ENCODE measurements at regions not wholly inside any gene's neighbourhood (a gene's known extent, or its start where the extent isn't known, plus 50 kb on each side); places are given as distances from the start of the nearest gene placed in this dataset.

GRCh38 chr10:89959433-89960110, 258.2 kb downstream of the KIF20B start (continued):
- TF ChIP-seq ZBTB33 (IDR thresholded peaks at IDR 0.05) (no peak), ATF3 (IDR thresholded peaks at IDR 0.05) (no peak), TAF1 (conservative IDR thresholded peaks at IDR 0.05) (no peak), SP1 (IDR thresholded peaks at IDR 0.05) (no peak), JUND (IDR thresholded peaks at IDR 0.05) (no peak), HNF4A (conservative IDR thresholded peaks at IDR 0.05) (no peak)

GRCh38 chr10:89963451-89964102, 262.2 kb downstream of the KIF20B start:
- Histone ChIP-seq H3K9ac (ENCODE audit: low read depth in 1 of 2, low read length in 2 of 2) (no peak overlapping the region), H3K36me3 (ENCODE audit: control insufficient read depth in 4 of 4, insufficient read depth in 3 of 4, low read depth in 1 of 4, low read length in 3 of 4) (no peaks in the 10 kb centered on the region), H3K4me3 (ENCODE audit: low read depth in 1 of 3, low read length in 3 of 3) (no peak overlapping the region), H3K27ac (ENCODE audit: low read depth in 1 of 2, low read length in 2 of 2) (no peak overlapping the region), H3K4me1 (ENCODE audit: control insufficient read depth in 4 of 4, insufficient read depth in 4 of 4, low read length in 3 of 4) (no peaks in the 10 kb centered on the region), H3K27me3 (ENCODE audit: control insufficient read depth in 4 of 4, insufficient read depth in 4 of 4, low read length in 3 of 4) (no peaks in the 10 kb centered on the region), H3K9me3 (ENCODE audit: control insufficient read depth in 4 of 4, low read length in 3 of 4) (no peaks in the 10 kb centered on the region)
- TF ChIP-seq SP1 (IDR thresholded peaks at IDR 0.05) (no peak), REST (IDR thresholded peaks at IDR 0.05) (no peak), EGR1 (IDR thresholded peaks at IDR 0.05; ENCODE audit: low read depth in 2 of 2) (no peak), HNF4A (conservative IDR thresholded peaks at IDR 0.05) (no peak), TAF1 (conservative IDR thresholded peaks at IDR 0.05) (no peak), ZBTB33 (IDR thresholded peaks at IDR 0.05) (no peak), JUND (IDR thresholded peaks at IDR 0.05) (no peak), FOXA2 (IDR thresholded peaks at IDR 0.05) (no peak)
- no peak for DNase-seq (ENCODE audit: low spot score)
- WGBS: 87% methylated on average over 2 of the region's 2 CpGs

GRCh38 chr10:89966211-89966610, 264.8 kb downstream of the KIF20B start:
- 60% methylated on average over 1 of the region's 1 CpG for WGBS
- no peaks in the 10 kb centered on the region for H3K9me3 ChIP-seq (ENCODE audit: control insufficient read depth in 4 of 4, low read length in 3 of 4)
- H3K27ac ChIP-seq (ENCODE audit: low read depth in 1 of 2, low read length in 2 of 2): no peak overlapping the region
- H3K36me3 ChIP-seq (ENCODE audit: control insufficient read depth in 4 of 4, insufficient read depth in 3 of 4, low read depth in 1 of 4, low read length in 3 of 4): no peaks in the 10 kb centered on the region
- H3K4me1 ChIP-seq (ENCODE audit: control insufficient read depth in 4 of 4, insufficient read depth in 4 of 4, low read length in 3 of 4): no peaks in the 10 kb centered on the region
- no peaks in the 10 kb centered on the region for H3K27me3 ChIP-seq (ENCODE audit: control insufficient read depth in 4 of 4, insufficient read depth in 4 of 4, low read length in 3 of 4)
- no peak for DNase-seq (ENCODE audit: low spot score)
- H3K9ac ChIP-seq (ENCODE audit: low read depth in 1 of 2, low read length in 2 of 2): no peak overlapping the region
- no peak overlapping the region for H3K4me3 ChIP-seq (ENCODE audit: low read depth in 1 of 3, low read length in 3 of 3)
- TF ChIP-seq HNF4A (conservative IDR thresholded peaks at IDR 0.05) (no peak), SP1 (IDR thresholded peaks at IDR 0.05) (no peak), HNF4G (IDR thresholded peaks at IDR 0.05) (no peak), FOXA2 (IDR thresholded peaks at IDR 0.05) (no peak), TAF1 (conservative IDR thresholded peaks at IDR 0.05) (no peak)
